ENCODE measurements at regions not wholly inside any gene's neighbourhood (a gene's known extent, or its start where the extent isn't known, plus 50 kb on each side); places are given as distances from the start of the nearest gene placed in this dataset.
"Not testable (repeated sequence)": the region's sequence is repeated elsewhere in the genome, so short reads cannot be mapped to it uniquely, and the experiment has no call there.

- DNase-seq (ENCODE audit: low spot score): no peak
Measured at GRCh38 chr6:165844232-165844631, 181.2 kb upstream of the PDE10A start.

- DNase-seq (ENCODE audit: low spot score): no peak
Measured at GRCh38 chr6:165843568-165844113, 180.6 kb upstream of the PDE10A start.

GRCh38 chr6:165843121-165843520 is 180.1 kb upstream of the PDE10A start:
- DNase-seq (ENCODE audit: low spot score): no peak

- DNase-seq (ENCODE audit: low spot score): no peak
Measured at GRCh38 chr6:165842281-165842936, 179.4 kb upstream of the PDE10A start.

GRCh38 chr6:165841153-165841558 is 178.1 kb upstream of the PDE10A start:
- no peak for DNase-seq (ENCODE audit: low spot score)

GRCh38 chr6:165837948-165838745 is 175.1 kb upstream of the PDE10A start:
- no peak for DNase-seq (ENCODE audit: low spot score)

- DNase-seq (ENCODE audit: low spot score): not testable (repeated sequence)
Measured at GRCh38 chr6:165836648-165837047, 173.6 kb upstream of the PDE10A start.

GRCh38 chr6:165835410-165835851 is 172.4 kb upstream of the PDE10A start:
- DNase-seq (ENCODE audit: low spot score): no peak

GRCh38 chr6:165834613-165835259 is 171.7 kb upstream of the PDE10A start:
- no peak for DNase-seq (ENCODE audit: low spot score)

- DNase-seq (ENCODE audit: low spot score): no peak
Measured at GRCh38 chr6:165833355-165833754, 170.3 kb upstream of the PDE10A start.

GRCh38 chr6:165831812-165832510 is 168.9 kb upstream of the PDE10A start:
- no peak for DNase-seq (ENCODE audit: low spot score)

GRCh38 chr6:165830761-165831160 is 167.7 kb upstream of the PDE10A start:
- no peak for DNase-seq (ENCODE audit: low spot score)

GRCh38 chr6:165829376-165829775 is 166.3 kb upstream of the PDE10A start:
- DNase-seq (ENCODE audit: low spot score): no peak

GRCh38 chr6:165827190-165827518 is 164.1 kb upstream of the PDE10A start:
- DNase-seq (ENCODE audit: low spot score): no peak

- DNase-seq (ENCODE audit: low spot score): no peak
Measured at GRCh38 chr6:165826487-165827189, 163.6 kb upstream of the PDE10A start.

GRCh38 chr6:165825256-165825815 is 162.3 kb upstream of the PDE10A start:
- no peak for DNase-seq (ENCODE audit: low spot score)

GRCh38 chr6:165823609-165824326 is 160.7 kb upstream of the PDE10A start:
- DNase-seq (ENCODE audit: low spot score): no peak

- DNase-seq (ENCODE audit: low spot score): no peak
Measured at GRCh38 chr6:165822501-165822900, 159.5 kb upstream of the PDE10A start.

- no peak for DNase-seq (ENCODE audit: low spot score)
Measured at GRCh38 chr6:165821754-165822153, 158.7 kb upstream of the PDE10A start.

GRCh38 chr6:165820934-165821333 is 157.9 kb upstream of the PDE10A start:
- DNase-seq (ENCODE audit: low spot score): no peak

- DNase-seq (ENCODE audit: low spot score): no peak
Measured at GRCh38 chr6:165820407-165820806, 157.4 kb upstream of the PDE10A start.

Data from hematopoietic multipotent progenitor cell treated with erythropoietin and hydrocortisone succinate and interleukin-3 and kit ligand, for 17 days (in vitro differentiated cells).